ENCODE measurements at regions not wholly inside any gene's neighbourhood (a gene's known extent, or its start where the extent isn't known, plus 50 kb on each side); places are given as distances from the start of the nearest gene placed in this dataset.

DNA sequence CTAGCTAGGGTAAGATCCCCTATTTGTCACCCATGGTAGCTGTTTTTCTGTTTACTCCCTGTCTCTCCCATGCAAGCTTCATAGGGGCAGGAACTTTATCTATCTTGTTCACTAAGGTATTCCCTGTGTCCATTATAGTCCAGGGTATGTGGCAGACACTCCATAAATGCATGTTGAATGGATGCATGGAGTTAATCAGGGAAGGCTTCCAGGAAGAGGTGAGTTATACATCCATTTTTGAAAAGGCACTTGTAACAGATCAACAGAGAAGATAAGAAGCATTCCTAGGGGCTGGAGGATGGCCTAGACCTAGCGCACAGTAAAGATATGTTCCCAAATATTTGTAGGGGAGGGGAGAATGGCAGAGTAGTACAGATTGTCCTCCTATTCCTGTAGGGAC is 130.3 kb downstream of the BUD13 start:
- no peak for DNase-seq

- peak; percentile 27 for DNase-seq
Observed at GRCh38 chr11:116641561-116642045, 131.2 kb downstream of the BUD13 start.

DNA sequence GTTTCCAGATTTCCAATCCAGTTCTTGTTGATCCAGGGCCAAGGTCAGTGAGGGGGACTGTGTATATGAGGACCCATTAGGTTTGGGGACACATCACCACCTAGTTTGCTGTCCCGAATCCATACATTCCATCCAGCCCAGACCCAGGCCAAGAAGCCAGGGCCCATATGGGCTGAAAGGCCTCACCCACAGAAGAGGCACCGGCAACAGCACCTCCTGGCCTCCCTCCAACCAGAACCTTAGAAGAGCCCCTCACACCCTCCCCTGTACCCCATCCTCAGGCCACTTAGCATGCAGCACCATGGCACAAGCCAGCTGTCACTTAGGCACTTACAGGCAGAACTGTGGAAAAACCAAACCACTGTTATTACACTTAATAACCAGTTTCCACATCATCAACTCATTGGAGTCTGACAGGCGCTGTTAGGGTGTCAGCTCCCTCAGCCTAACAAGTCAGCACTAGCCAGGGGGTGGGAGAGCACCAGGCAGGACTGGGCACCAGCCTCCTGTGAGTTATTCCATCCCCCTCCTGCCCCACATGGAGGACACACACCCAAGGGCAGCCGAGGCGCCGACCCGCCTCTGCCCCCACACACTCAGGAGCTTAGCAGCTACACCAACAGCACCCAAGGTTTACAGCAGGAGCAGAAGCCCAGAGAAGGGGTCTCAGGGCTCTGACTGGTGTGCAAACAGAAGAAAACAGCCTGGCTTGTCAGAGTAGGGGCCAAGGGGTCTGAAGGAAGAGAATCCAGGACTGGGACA is 132.0 kb downstream of the BUD13 start:
- no peak for DNase-seq

- no peak for DNase-seq
Observed at GRCh38 chr11:116638463-116638862, 134.3 kb downstream of the BUD13 start.

DNA sequence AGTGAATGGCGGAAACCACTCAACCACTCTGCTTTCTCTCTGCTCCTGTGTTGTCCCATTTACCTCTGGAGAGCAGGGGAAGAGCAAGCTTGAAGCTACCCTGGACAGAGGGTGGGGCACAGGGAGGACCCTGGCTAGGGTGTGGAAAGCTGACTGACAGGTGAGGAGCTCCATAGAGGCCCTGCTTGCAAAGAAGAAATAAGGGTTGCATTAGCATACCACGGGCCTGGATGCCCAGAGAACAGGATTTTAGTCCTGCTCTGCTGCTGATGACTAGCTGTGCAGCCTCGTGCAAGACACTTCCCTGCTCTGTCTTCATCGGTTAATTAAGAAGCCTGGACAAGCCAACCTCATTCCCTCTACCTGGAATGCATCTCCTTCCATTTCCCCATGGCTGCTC is 135.0 kb downstream of the BUD13 start:
- DNase-seq: no peak

DNA sequence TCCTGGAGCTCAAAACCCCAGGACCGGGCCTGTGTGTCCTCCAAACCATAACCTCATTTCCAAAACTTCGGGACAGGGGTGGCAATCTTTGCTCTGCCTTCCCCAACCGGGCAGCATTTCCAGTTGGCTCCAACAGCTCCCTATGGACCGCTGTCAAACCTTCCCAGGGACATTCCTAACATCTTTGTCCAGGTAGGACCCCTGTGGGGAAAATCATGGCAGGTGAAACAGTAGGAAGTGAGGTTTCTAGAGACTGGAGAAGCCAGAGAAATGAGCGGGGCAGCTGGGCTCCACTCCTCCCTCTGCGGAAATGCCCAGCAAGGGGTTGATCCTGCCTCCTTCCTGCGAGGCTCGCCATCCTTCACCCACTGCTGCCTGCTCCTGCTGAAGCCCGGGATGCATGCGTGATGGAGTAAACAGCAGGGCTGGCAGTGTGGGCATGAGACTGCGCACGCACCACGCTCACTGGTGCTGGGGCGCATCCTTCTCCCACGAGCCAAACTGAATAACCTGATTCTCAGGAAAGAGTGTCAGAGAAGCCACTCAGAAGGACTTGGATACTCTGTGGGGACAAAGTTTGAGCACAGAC is 136.4 kb downstream of the BUD13 start:
- DNase-seq: no peak

DNA sequence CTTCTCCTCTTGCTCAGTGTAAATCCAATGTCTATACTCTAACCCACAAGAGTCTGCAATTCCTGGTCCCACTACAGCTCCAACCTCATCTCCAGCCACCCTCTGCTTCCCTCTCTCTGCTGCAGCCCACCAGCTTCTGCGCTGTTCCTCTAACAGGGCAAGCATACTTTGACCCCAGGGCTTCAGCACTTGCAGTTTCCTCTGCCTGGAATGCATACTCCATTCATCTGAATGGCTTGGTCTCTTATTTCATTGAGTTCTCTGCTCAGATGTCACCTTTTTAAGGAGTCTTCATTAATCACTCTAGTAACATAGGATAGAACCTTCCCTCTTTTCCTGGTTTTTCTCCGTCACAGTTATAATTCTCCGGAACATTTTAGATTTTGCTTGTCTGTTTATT is 141.6 kb downstream of the BUD13 start:
- DNase-seq: no peak

DNA sequence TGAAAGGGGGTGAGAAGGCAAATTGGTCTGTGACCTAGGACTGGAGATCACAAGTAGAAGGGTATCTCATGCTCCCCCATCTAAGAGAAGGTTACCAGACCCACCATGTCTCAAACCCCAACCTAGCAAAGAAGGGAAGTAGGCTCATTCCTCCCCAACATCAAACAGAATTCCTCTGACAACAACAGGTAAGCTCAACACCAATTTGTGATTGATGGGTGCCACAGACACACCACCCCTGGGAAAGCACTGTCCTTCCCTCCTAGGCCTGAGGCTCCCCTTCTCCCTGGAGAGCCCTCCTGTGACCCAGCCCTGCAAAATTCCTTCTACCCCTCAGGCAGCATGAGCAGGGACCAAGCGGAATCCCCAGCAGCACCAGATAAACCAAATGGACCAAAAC is 154.3 kb downstream of the BUD13 start:
- DNase-seq: no peak

- DNase-seq: no peak
Observed at GRCh38 chr11:116615211-116615865, 157.4 kb downstream of the BUD13 start.

- DNase-seq: no peak
Observed at GRCh38 chr11:116614306-116615210, 158.2 kb downstream of the BUD13 start.

GRCh38 chr11:116613206-116613875 is 159.4 kb downstream of the BUD13 start:
- no peak for DNase-seq

DNA sequence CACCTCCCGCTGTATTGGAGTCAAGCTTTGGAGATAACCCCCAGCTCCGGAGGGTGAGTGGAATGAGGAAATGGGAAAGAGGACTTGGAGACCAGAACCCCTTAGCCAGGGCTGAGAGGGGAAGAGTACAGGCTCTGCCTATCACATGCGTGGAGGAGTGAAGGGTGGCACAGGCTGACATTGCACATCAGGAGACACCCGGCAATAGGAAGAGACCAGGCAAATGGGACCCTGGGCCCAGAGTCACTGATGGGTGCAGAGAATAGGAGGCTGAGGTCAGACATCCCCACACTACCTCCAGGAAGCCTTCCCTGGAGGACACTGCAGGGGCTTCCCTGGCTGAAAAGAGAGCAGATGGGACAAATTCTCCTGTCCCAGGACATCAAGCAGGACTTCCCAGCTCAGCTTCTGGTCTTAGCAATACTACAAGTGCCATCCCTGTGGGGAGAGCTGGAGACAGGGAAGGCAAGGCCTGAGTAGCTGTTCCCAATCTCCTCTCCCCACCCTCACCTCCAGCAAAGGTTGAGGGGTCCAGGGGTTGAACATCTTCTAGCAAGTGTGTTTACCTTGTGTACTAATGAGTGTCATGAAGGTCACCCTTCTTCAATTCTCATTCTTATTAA is 160.7 kb downstream of the BUD13 start:
- no peak for DNase-seq

GRCh38 chr11:116610190-116610589 is 162.6 kb downstream of the BUD13 start:
- DNase-seq: no peak

- no peak for DNase-seq
Observed at GRCh38 chr11:116607027-116607426, 165.8 kb downstream of the BUD13 start.

GRCh38 chr11:116605543-116606459 is 167.0 kb downstream of the BUD13 start:
- peak; percentile 27 for DNase-seq

- DNase-seq: no peak
Observed at GRCh38 chr11:116603728-116604323, 169.0 kb downstream of the BUD13 start.

- no peak for DNase-seq
Observed at GRCh38 chr11:116602637-116602942, 170.2 kb downstream of the BUD13 start.

- DNase-seq: no peak
Observed at GRCh38 chr11:116601814-116602636, 170.8 kb downstream of the BUD13 start.

DNA sequence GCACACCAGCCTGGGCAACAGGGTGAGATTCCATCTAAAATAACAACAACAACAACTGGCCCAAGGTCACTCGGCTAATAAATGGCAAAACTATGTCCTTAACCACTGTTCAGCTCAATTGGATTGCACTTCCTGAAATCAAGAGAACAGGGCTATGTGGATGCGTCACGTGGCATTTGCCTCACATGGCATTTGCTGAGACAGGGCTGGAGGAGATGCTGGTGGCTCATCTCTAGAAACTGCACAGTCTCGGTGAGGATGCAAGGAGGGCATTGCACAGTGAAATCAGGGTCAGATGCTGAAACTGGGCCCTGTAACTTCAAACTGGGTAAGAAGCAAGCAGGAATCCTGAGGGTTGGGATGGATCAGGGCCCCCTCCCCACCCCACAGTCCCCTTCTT is 171.9 kb downstream of the BUD13 start:
- DNase-seq: no peak

DNA sequence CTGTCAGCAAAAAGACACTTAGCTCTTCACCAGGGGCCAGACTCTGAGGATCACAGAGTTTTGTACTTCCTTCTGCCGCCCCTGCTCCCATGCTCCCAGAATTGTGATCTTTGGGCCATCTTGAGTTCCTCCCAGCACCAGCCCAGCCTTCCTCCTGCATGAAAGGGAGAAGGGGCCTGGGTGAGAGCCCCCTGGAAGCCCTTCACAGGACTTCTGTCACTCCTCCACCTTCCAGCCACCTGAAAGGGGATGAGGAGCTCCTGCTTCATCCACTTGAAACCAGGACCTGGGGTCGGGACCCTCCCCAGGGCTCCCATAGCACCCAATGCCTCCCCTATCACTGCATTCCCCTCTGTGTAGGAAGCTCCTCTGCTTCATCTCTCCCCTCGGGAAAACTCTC is 174.2 kb downstream of the BUD13 start:
- DNase-seq: no peak

Data from right hindlimb (tissue), 1 donor.